ENCODE measurements at regions not wholly inside any gene's neighbourhood (a gene's known extent, or its start where the extent isn't known, plus 50 kb on each side); places are given as distances from the start of the nearest gene placed in this dataset.
A peak's percentile ranks its signal among the peaks of the same experiment; 100 is the strongest.

DNA sequence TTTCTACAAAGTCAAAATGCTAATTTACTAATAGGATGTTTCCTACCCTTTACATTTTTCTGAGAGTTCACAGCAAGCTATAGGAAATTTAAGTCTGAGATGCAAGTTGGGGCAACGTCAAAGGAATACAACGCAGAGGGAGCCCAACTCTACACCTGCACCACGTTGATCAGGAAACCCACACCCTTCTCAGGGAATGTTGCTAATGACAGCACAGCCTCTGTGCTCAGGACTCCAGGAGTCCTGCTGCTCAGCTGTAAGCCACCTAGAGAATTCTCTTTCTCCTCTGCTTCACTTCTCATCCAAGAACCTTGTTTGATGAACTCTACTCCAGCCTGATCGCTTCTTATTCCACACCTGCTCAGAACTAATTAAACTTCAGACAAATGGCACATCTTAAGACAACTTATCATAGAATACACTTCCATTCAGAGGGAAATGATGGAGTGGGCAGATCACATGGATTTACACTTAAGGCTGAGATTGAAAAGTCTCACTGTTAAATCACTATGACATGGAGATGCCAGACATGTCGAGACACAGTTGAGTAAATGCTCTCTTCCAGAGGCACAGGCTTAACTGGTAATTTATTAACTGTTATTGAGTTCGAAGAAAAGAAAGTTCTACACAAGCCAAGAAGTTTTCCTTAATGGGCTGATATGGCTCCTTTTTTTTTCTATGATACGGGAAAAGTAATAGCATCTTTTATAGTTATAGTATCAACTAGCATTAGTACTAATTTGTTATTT, 811.6 kb upstream of the ARGLU1 start:
- Histone ChIP-seq H3K9me3 (ENCODE audit: control insufficient read depth, low read length) (no peaks in the 10 kb centered on the region), H3K4me3 (ENCODE audit: extremely low read depth, insufficient read depth, low read length, poor library complexity, severe bottlenecking) (no peak overlapping the region), H3K27ac (ENCODE audit: low read depth, low read length, severe bottlenecking) (no peak overlapping the region), H3K4me1 (ENCODE audit: control insufficient read depth, insufficient read depth, low read length, poor library complexity, severe bottlenecking) (no peaks in the 10 kb centered on the region), H3K36me3 (ENCODE audit: control insufficient read depth, insufficient read depth, low read length) (no peaks in the 10 kb centered on the region)
- WGBS, 2 experiments (ENCODE audit: insufficient coverage in 2 of 2): 73 to 75% methylated on average over 3 to 5 of the region's 7 CpGs

DNA sequence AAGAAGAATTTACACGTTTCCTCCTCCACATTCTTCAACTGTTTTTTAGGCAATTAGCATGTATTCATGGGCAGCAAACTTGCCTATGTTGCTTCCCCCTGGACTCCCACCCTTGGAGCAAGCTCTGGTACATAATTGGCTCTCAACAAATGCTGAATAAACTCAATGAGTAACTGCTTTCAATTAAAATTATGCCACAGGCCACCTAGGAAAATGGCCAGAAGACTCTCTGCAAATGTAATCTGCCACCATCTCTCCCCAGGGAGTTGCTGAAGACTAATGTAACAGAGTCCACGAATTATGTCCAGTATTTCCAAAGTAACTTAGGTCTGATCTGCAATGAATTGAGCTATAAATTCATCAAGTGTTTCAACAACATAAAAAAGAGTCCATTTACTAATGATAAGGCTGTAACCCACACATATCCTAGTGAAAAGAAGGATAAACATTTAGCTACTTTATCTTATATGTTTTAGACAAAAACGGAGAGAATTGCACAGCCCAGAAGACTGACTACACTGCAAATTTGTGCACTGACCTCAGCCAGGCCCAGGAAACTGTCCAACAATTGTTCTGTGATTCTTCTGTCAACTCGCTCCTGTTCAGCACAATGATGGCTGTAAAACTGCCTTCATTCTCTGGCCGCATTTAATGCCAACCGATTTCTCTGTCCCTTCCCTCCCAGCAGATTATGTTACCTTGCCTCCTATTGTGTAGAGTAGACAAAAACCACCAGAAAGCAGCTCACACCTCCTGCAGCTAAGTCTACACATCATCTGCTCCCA, 808.6 kb upstream of the ARGLU1 start:
- H3K27ac ChIP-seq (ENCODE audit: low read depth, low read length, severe bottlenecking): no peak overlapping the region
- WGBS, 2 experiments (ENCODE audit: insufficient coverage in 2 of 2): 94 to 100% methylated on average over 4 of the region's 6 CpGs
- no peaks in the 10 kb centered on the region for H3K4me1 ChIP-seq (ENCODE audit: control insufficient read depth, insufficient read depth, low read length, poor library complexity, severe bottlenecking)
- no peak overlapping the region for H3K4me3 ChIP-seq (ENCODE audit: extremely low read depth, insufficient read depth, low read length, poor library complexity, severe bottlenecking)
- no peaks in the 10 kb centered on the region for H3K36me3 ChIP-seq (ENCODE audit: control insufficient read depth, insufficient read depth, low read length)
- no peaks in the 10 kb centered on the region for H3K9me3 ChIP-seq (ENCODE audit: control insufficient read depth, low read length)

- Histone ChIP-seq H3K27ac (ENCODE audit: low read depth, low read length, severe bottlenecking) (no peak overlapping the region), H3K4me3 (ENCODE audit: extremely low read depth, insufficient read depth, low read length, poor library complexity, severe bottlenecking) (no peak overlapping the region), H3K4me1 (ENCODE audit: control insufficient read depth, insufficient read depth, low read length, poor library complexity, severe bottlenecking) (peaks cover 3% of the 10 kb centered on the region), H3K9me3 (ENCODE audit: control insufficient read depth, low read length) (no peaks in the 10 kb centered on the region), H3K36me3 (ENCODE audit: control insufficient read depth, insufficient read depth, low read length) (no peaks in the 10 kb centered on the region)
- WGBS, 2 experiments (ENCODE audit: insufficient coverage in 2 of 2): 80 to 100% methylated on average over 2 of the region's 4 CpGs
These were observed 807.9 kb upstream of the ARGLU1 start for GRCh38 chr13:107375701-107376340.

GRCh38 chr13:107374038-107374437, 806.1 kb upstream of the ARGLU1 start:
- Histone ChIP-seq H3K4me3 (ENCODE audit: extremely low read depth, insufficient read depth, low read length, poor library complexity, severe bottlenecking) (no peak overlapping the region), H3K9me3 (ENCODE audit: control insufficient read depth, low read length) (no peaks in the 10 kb centered on the region), H3K36me3 (ENCODE audit: control insufficient read depth, insufficient read depth, low read length) (no peaks in the 10 kb centered on the region), H3K4me1 (ENCODE audit: control insufficient read depth, insufficient read depth, low read length, poor library complexity, severe bottlenecking) (peaks cover 9% of the 10 kb centered on the region), H3K27ac (ENCODE audit: low read depth, low read length, severe bottlenecking) (no peak overlapping the region)
- WGBS, 2 experiments (ENCODE audit: insufficient coverage in 2 of 2): 80% methylated on average over 1 of the region's 2 CpGs; no CpG with 5 or more reads in 1 of the 2 experiments

- H3K4me3 ChIP-seq (ENCODE audit: extremely low read depth, insufficient read depth, low read length, poor library complexity, severe bottlenecking): no peak overlapping the region
- peaks cover 9% of the 10 kb centered on the region for H3K4me1 ChIP-seq (ENCODE audit: control insufficient read depth, insufficient read depth, low read length, poor library complexity, severe bottlenecking)
- H3K36me3 ChIP-seq (ENCODE audit: control insufficient read depth, insufficient read depth, low read length): no peaks in the 10 kb centered on the region
- H3K9me3 ChIP-seq (ENCODE audit: control insufficient read depth, low read length): no peaks in the 10 kb centered on the region
- 18 to 36% methylated on average over 1 to 3 of the region's 3 CpGs for WGBS, 2 experiments (ENCODE audit: insufficient coverage in 2 of 2)
- no peak overlapping the region for H3K27ac ChIP-seq (ENCODE audit: low read depth, low read length, severe bottlenecking)
These were observed 805.6 kb upstream of the ARGLU1 start for GRCh38 chr13:107373551-107373950.

DNA sequence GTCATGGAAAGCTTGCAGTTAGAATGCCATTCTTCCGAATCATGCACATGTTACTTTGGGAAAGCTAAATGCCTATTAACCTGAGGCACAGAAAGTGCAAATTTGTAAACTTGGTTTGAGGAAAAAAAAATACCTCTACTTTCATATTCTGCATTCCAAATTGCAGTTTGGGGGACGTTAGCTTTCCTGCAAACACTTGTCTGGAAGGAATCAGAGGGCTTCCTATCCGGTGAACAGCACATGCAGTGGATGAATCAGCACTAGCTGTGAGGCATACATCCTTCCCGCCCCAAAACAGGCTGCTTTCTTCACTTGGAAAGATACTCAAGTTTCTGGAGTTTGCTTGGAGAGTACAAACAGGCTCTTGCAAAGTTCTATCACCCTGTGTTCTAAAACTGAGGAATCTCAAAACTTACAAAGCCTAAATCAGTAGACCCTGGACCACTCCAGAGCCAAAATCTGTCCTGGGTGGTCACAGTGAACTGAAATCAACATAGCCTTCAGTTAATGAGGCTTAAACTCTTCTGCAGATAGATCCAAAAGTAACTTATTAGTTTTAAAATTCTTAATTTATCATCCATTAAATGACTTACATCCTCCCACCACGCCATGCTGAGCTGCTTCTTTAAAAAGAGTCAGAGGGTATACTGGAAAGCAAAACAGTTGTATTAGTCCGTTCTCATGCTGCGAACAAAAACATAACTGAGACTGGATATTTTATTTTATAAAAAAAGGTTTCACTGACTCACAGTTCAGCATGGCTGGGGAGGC, 802.3 kb upstream of the ARGLU1 start:
- H3K36me3 ChIP-seq (ENCODE audit: control insufficient read depth, insufficient read depth, low read length): no peaks in the 10 kb centered on the region
- 50 to 67% methylated on average over 3 to 4 of the region's 7 CpGs for WGBS, 2 experiments (ENCODE audit: insufficient coverage in 2 of 2)
- H3K27ac ChIP-seq (ENCODE audit: low read depth, low read length, severe bottlenecking): peak overlapping the region; percentile 36
- no peaks in the 10 kb centered on the region for H3K9me3 ChIP-seq (ENCODE audit: control insufficient read depth, low read length)
- H3K4me3 ChIP-seq (ENCODE audit: extremely low read depth, insufficient read depth, low read length, poor library complexity, severe bottlenecking): no peak overlapping the region
- peaks cover 19% of the 10 kb centered on the region for H3K4me1 ChIP-seq (ENCODE audit: control insufficient read depth, insufficient read depth, low read length, poor library complexity, severe bottlenecking)

DNA sequence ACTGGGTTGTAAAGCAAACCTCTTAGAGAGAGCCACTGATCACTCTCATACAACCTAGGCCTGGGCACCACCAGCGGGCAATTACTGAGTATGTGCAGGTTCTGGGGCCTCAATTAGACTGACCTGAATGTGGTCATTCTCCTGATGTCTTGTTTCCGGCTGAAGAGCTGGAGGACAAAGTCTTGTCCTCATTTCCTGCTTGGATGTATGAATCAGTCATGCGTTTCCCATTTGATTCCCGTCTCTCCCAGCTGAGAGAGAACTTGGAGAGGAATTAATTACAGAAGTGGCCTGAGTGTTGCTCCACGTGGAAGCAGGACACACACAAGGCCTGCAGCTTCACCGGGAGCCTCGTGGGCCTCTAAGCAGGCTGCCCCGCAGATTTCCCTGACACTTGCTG, 799.3 kb upstream of the ARGLU1 start:
- Histone ChIP-seq H3K27ac (ENCODE audit: low read depth, low read length, severe bottlenecking) (no peak overlapping the region), H3K4me1 (ENCODE audit: control insufficient read depth, insufficient read depth, low read length, poor library complexity, severe bottlenecking) (peaks cover 22% of the 10 kb centered on the region), H3K4me3 (ENCODE audit: extremely low read depth, insufficient read depth, low read length, poor library complexity, severe bottlenecking) (no peak overlapping the region), H3K36me3 (ENCODE audit: control insufficient read depth, insufficient read depth, low read length) (no peaks in the 10 kb centered on the region), H3K9me3 (ENCODE audit: control insufficient read depth, low read length) (no peaks in the 10 kb centered on the region)
- 85 to 87% methylated on average over 7 of the region's 8 CpGs for WGBS, 2 experiments (ENCODE audit: insufficient coverage in 2 of 2)

- peak overlapping the region; percentile 43 for H3K27ac ChIP-seq (ENCODE audit: low read depth, low read length, severe bottlenecking)
- no peak overlapping the region for H3K4me3 ChIP-seq (ENCODE audit: extremely low read depth, insufficient read depth, low read length, poor library complexity, severe bottlenecking)
- H3K36me3 ChIP-seq (ENCODE audit: control insufficient read depth, insufficient read depth, low read length): no peaks in the 10 kb centered on the region
- no peaks in the 10 kb centered on the region for H3K9me3 ChIP-seq (ENCODE audit: control insufficient read depth, low read length)
- H3K4me1 ChIP-seq (ENCODE audit: control insufficient read depth, insufficient read depth, low read length, poor library complexity, severe bottlenecking): peaks cover 18% of the 10 kb centered on the region
- WGBS, 2 experiments (ENCODE audit: insufficient coverage in 2 of 2): 87 to 95% methylated on average over 4 to 5 of the region's 8 CpGs
These were observed 797.7 kb upstream of the ARGLU1 start for GRCh38 chr13:107365466-107366215.

DNA sequence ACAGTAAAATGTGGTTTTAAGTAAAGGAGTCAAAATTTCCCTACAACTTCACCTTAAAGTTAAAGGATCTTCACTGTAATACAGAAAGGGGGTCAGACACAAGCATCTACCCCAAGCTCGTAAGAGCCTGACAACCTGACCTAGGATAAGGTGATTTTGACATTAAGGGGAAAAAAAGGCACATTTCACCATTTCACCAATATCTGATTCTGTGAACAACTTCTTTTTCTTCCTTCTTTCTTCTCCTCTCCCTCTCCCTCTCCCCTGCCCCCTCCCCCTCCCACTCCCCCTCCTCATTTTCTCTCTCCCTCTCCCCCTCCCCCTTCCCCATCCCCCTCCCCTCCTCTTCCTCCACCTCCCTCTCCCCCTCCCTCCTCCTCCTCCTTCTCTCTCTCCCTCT, 796.7 kb upstream of the ARGLU1 start:
- H3K36me3 ChIP-seq (ENCODE audit: control insufficient read depth, insufficient read depth, low read length): no peaks in the 10 kb centered on the region
- no peaks in the 10 kb centered on the region for H3K9me3 ChIP-seq (ENCODE audit: control insufficient read depth, low read length)
- H3K4me3 ChIP-seq (ENCODE audit: extremely low read depth, insufficient read depth, low read length, poor library complexity, severe bottlenecking): no peak overlapping the region
- no peak overlapping the region for H3K27ac ChIP-seq (ENCODE audit: low read depth, low read length, severe bottlenecking)
- H3K4me1 ChIP-seq (ENCODE audit: control insufficient read depth, insufficient read depth, low read length, poor library complexity, severe bottlenecking): peaks cover 13% of the 10 kb centered on the region
- no CpG with 5 or more reads among the region's 1 CpG for WGBS, 2 experiments (ENCODE audit: insufficient coverage in 2 of 2)

DNA sequence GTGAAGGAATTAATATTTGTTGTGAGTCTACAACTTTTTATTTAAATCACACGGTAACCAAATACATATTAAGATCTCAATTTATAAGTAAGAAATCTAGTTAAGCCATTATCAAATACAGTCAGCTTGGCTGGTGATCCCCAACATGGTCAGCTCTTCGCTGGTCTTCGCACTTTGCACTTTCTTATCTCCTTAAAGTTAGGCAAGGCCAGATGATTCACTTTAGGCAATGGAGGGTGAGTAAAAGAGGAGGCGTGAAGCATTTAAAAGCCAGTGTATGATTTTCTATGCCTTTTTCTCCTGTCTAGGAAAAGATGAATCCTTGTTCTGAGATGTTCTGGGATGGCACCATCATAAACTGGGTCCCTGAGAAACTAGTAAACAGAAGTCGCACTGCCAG, 793.7 kb upstream of the ARGLU1 start:
- H3K4me1 ChIP-seq (ENCODE audit: control insufficient read depth, insufficient read depth, low read length, poor library complexity, severe bottlenecking): peaks cover 17% of the 10 kb centered on the region
- no peak overlapping the region for H3K27ac ChIP-seq (ENCODE audit: low read depth, low read length, severe bottlenecking)
- H3K36me3 ChIP-seq (ENCODE audit: control insufficient read depth, insufficient read depth, low read length): no peaks in the 10 kb centered on the region
- 80% methylated on average over 2 of the region's 5 CpGs; no CpG with 5 or more reads in 1 of the 2 experiments for WGBS, 2 experiments (ENCODE audit: insufficient coverage in 2 of 2)
- no peak overlapping the region for H3K4me3 ChIP-seq (ENCODE audit: extremely low read depth, insufficient read depth, low read length, poor library complexity, severe bottlenecking)
- H3K9me3 ChIP-seq (ENCODE audit: control insufficient read depth, low read length): no peaks in the 10 kb centered on the region

Data from mesodermal cell (in vitro differentiated cells).